ENCODE measurements at regions not wholly inside any gene's neighbourhood (a gene's known extent, or its start where the extent isn't known, plus 50 kb on each side); places are given as distances from the start of the nearest gene placed in this dataset.
"Not testable (repeated sequence)": the region's sequence is repeated elsewhere in the genome, so short reads cannot be mapped to it uniquely, and the experiment has no call there.

- H3K4me2 ChIP-seq, result no peak overlapping the region
- H3K36me3 ChIP-seq (replicated peaks; ENCODE audit: insufficient read depth, low read depth), result no peaks in the 10 kb centered on the region
- peaks cover 56% of the 10 kb centered on the region for H3K9me3 ChIP-seq (ENCODE audit: low read depth)
- H3K9me2 ChIP-seq (replicated peaks; ENCODE audit: insufficient read depth), result no peaks in the 10 kb centered on the region
- WGBS (ENCODE audit: low lambda C conversion rate, missing lambda C conversion rate), result 86% methylated on average over 12 of the region's 12 CpGs
- no peaks in the 10 kb centered on the region for H3K27me3 ChIP-seq
- DNase-seq (ENCODE audit: low spot score), result no peak
- H2AFZ ChIP-seq, result no peak overlapping the region
- H3K4me3 ChIP-seq, result peak overlapping the region; percentile 8
- no peak for TF ChIP-seq EZH2phosphoT487 (IDR thresholded peaks at IDR 0.05; ENCODE audit: low read depth, severe bottlenecking, unreplicated experiment)
- TF ChIP-seq EZH2 (IDR thresholded peaks at IDR 0.05; ENCODE audit: borderline replicate concordance), result no peak
- no peak for TF ChIP-seq CTCF (IDR thresholded peaks at IDR 0.05; ENCODE audit: poor library complexity)
- H3K4me1 ChIP-seq (ENCODE audit: insufficient read depth), result no peaks in the 10 kb centered on the region
- no peak overlapping the region for H3K27ac ChIP-seq
- no peaks in the 10 kb centered on the region for H4K20me1 ChIP-seq (ENCODE audit: insufficient read depth, poor library complexity, severe bottlenecking)
- no peaks in the 10 kb centered on the region for H3K79me2 ChIP-seq
These were observed 1127.4 kb downstream of the RPIA start for GRCh38 chr2:89818873-89819272.

GRCh38 chr2:89819809-89820208, 1128.3 kb downstream of the RPIA start:
- 95% methylated on average over 2 of the region's 2 CpGs for WGBS (ENCODE audit: low lambda C conversion rate, missing lambda C conversion rate)
- Histone ChIP-seq H3K27me3 (no peaks in the 10 kb centered on the region), H3K4me1 (ENCODE audit: insufficient read depth) (no peaks in the 10 kb centered on the region), H3K27ac (no peak overlapping the region), H3K4me3 (peak overlapping the region; percentile 6), H3K9me3 (ENCODE audit: low read depth) (peaks cover 46% of the 10 kb centered on the region), H3K4me2 (no peak overlapping the region), H2AFZ (no peak overlapping the region), H4K20me1 (ENCODE audit: insufficient read depth, poor library complexity, severe bottlenecking) (no peaks in the 10 kb centered on the region), H3K79me2 (no peaks in the 10 kb centered on the region), H3K36me3 (replicated peaks; ENCODE audit: insufficient read depth, low read depth) (no peaks in the 10 kb centered on the region), H3K9me2 (replicated peaks; ENCODE audit: insufficient read depth) (no peaks in the 10 kb centered on the region)
- TF ChIP-seq CTCF (IDR thresholded peaks at IDR 0.05; ENCODE audit: poor library complexity), result no peak
- TF ChIP-seq EZH2 (IDR thresholded peaks at IDR 0.05; ENCODE audit: borderline replicate concordance), result no peak
- no peak for TF ChIP-seq EZH2phosphoT487 (IDR thresholded peaks at IDR 0.05; ENCODE audit: low read depth, severe bottlenecking, unreplicated experiment)
- no peak for DNase-seq (ENCODE audit: low spot score)

- H3K27me3 ChIP-seq, result no peaks in the 10 kb centered on the region
- H3K4me2 ChIP-seq, result no peak overlapping the region
- no peaks in the 10 kb centered on the region for H4K20me1 ChIP-seq (ENCODE audit: insufficient read depth, poor library complexity, severe bottlenecking)
- H2AFZ ChIP-seq, result no peak overlapping the region
- H3K4me1 ChIP-seq (ENCODE audit: insufficient read depth), result no peaks in the 10 kb centered on the region
- H3K4me3 ChIP-seq, result no peak overlapping the region
- no peak for DNase-seq (ENCODE audit: low spot score)
- H3K27ac ChIP-seq, result no peak overlapping the region
- peaks cover 44% of the 10 kb centered on the region for H3K9me3 ChIP-seq (ENCODE audit: low read depth)
- no peak for TF ChIP-seq EZH2 (IDR thresholded peaks at IDR 0.05; ENCODE audit: borderline replicate concordance)
- no peak for TF ChIP-seq CTCF (IDR thresholded peaks at IDR 0.05; ENCODE audit: poor library complexity)
- no peak for TF ChIP-seq EZH2phosphoT487 (IDR thresholded peaks at IDR 0.05; ENCODE audit: low read depth, severe bottlenecking, unreplicated experiment)
- H3K9me2 ChIP-seq (replicated peaks; ENCODE audit: insufficient read depth), result no peaks in the 10 kb centered on the region
- no peaks in the 10 kb centered on the region for H3K36me3 ChIP-seq (replicated peaks; ENCODE audit: insufficient read depth, low read depth)
- no peaks in the 10 kb centered on the region for H3K79me2 ChIP-seq
- 70% methylated on average over 9 of the region's 9 CpGs for WGBS (ENCODE audit: low lambda C conversion rate, missing lambda C conversion rate)
These were observed 1128.8 kb downstream of the RPIA start for GRCh38 chr2:89820248-89820647.

GRCh38 chr2:89821455-89821945, 1130.0 kb downstream of the RPIA start:
- DNase-seq (ENCODE audit: low spot score), result no peak
- no peak for TF ChIP-seq CTCF (IDR thresholded peaks at IDR 0.05; ENCODE audit: poor library complexity)
- TF ChIP-seq EZH2phosphoT487 (IDR thresholded peaks at IDR 0.05; ENCODE audit: low read depth, severe bottlenecking, unreplicated experiment), result no peak
- no peak for TF ChIP-seq EZH2 (IDR thresholded peaks at IDR 0.05; ENCODE audit: borderline replicate concordance)
- H3K4me3 ChIP-seq, result no peak overlapping the region
- H3K9me2 ChIP-seq (replicated peaks; ENCODE audit: insufficient read depth), result no peaks in the 10 kb centered on the region
- WGBS (ENCODE audit: low lambda C conversion rate, missing lambda C conversion rate), result 68% methylated on average over 8 of the region's 8 CpGs
- H3K36me3 ChIP-seq (replicated peaks; ENCODE audit: insufficient read depth, low read depth), result no peaks in the 10 kb centered on the region
- no peaks in the 10 kb centered on the region for H3K79me2 ChIP-seq
- H3K9me3 ChIP-seq (ENCODE audit: low read depth), result peaks cover 44% of the 10 kb centered on the region
- no peak overlapping the region for H3K4me2 ChIP-seq
- no peak overlapping the region for H3K27ac ChIP-seq
- no peaks in the 10 kb centered on the region for H3K4me1 ChIP-seq (ENCODE audit: insufficient read depth)
- no peak overlapping the region for H2AFZ ChIP-seq
- no peaks in the 10 kb centered on the region for H4K20me1 ChIP-seq (ENCODE audit: insufficient read depth, poor library complexity, severe bottlenecking)
- H3K27me3 ChIP-seq, result no peaks in the 10 kb centered on the region

GRCh38 chr2:89822342-89822741, 1130.9 kb downstream of the RPIA start:
- not testable (repeated sequence) for H3K27me3 ChIP-seq; H3K79me2 ChIP-seq; H3K36me3 ChIP-seq (replicated peaks; ENCODE audit: insufficient read depth, low read depth); H3K27ac ChIP-seq; H3K4me3 ChIP-seq; H3K4me2 ChIP-seq; H3K9me2 ChIP-seq (replicated peaks; ENCODE audit: insufficient read depth); H2AFZ ChIP-seq; H4K20me1 ChIP-seq (ENCODE audit: insufficient read depth, poor library complexity, severe bottlenecking); DNase-seq (ENCODE audit: low spot score); H3K4me1 ChIP-seq (ENCODE audit: insufficient read depth)
- WGBS (ENCODE audit: low lambda C conversion rate, missing lambda C conversion rate), result 76% methylated on average over 11 of the region's 11 CpGs
- peaks cover 44% of the 10 kb centered on the region for H3K9me3 ChIP-seq (ENCODE audit: low read depth)
